IPS DF 6.9 (cell line): ENCODE measurements at regions not wholly inside any gene's neighbourhood (a gene's known extent, or its start where the extent isn't known, plus 50 kb on each side); places are given as distances from the start of the nearest gene placed in this dataset.

ENCODE experiments used
- DNase-seq: peaks from one replicate; pipeline ENCODE4 v3.0.0-alpha.2; 2013; ENCODE audit warnings: low read depth, low spot score
- H3K27ac ChIP-seq: one replicate; pipeline ENCODE4 v1.5.1; 2013; ENCODE audit warnings: low read length, control low read depth
- H3K27me3 ChIP-seq: 2 replicates; pipeline ENCODE4 v1.6.1; 2013; ENCODE audit warnings: mild to moderate bottlenecking, low read length; ENCODE audit not compliant: control insufficient read depth, insufficient read depth
- H3K36me3 ChIP-seq: 2 replicates; pipeline ENCODE4 v1.6.1; 2013; ENCODE audit warnings: low read length; ENCODE audit not compliant: control insufficient read depth, insufficient read depth
- H3K4me1 ChIP-seq: 2 replicates; pipeline ENCODE4 v1.6.1; 2013; ENCODE audit warnings: low read length; ENCODE audit not compliant: control insufficient read depth, insufficient read depth
- H3K4me3 ChIP-seq: 2 replicates; pipeline ENCODE4 v1.5.1; 2013; ENCODE audit warnings: mild to moderate bottlenecking, low read length
- H3K9me3 ChIP-seq: 2 replicates; pipeline ENCODE4 v1.6.1; 2013; ENCODE audit warnings: low read length, inconsistent platforms; ENCODE audit not compliant: control insufficient read depth, insufficient read depth
- WGBS: extraction: QIAGEN DNeasy Blood & Tissue Kit; methylation state at CpG from one replicate; pipeline ENCODE4 v1.1.7; 2013; ENCODE audit warnings: mixed read lengths, missing lambda C conversion rate; ENCODE audit not compliant: insufficient read length, insufficient coverage; 5-methylcytosine and 5-hydroxymethylcytosine counted together

- Histone ChIP-seq H3K4me1 (no peaks in the 10 kb centered on the region; the same call in 1 of the 2 replicates), H3K4me3 (no peak overlapping the region), H3K27me3 (no peaks in the 10 kb centered on the region), H3K27ac (no peak overlapping the region), H3K9me3 (no peaks in the 10 kb centered on the region), H3K36me3 (no peaks in the 10 kb centered on the region)
- no peak for DNase-seq
Measured at GRCh38 chr11:38160433-38160832, 1562.4 kb upstream of the RAG2 start.

- no peak overlapping the region for H3K4me3 ChIP-seq
- H3K9me3 ChIP-seq: no peaks in the 10 kb centered on the region
- no peaks in the 10 kb centered on the region for H3K27me3 ChIP-seq
- H3K27ac ChIP-seq: no peak overlapping the region
- no peaks in the 10 kb centered on the region; the same call in 1 of the 2 replicates for H3K4me1 ChIP-seq
- H3K36me3 ChIP-seq: no peaks in the 10 kb centered on the region
- no peak for DNase-seq
- WGBS: no CpG with 5 or more reads among the region's 2 CpGs
Measured at GRCh38 chr11:38159038-38159437, 1561.0 kb upstream of the RAG2 start.

GRCh38 chr11:38156495-38157146 lies 1558.6 kb upstream of the RAG2 start:
- no CpG with 5 or more reads among the region's 5 CpGs for WGBS

GRCh38 chr11:38155856-38156255 lies 1557.8 kb upstream of the RAG2 start:
- WGBS: no CpG with 5 or more reads among the region's 1 CpG
- Histone ChIP-seq H3K4me1 (peaks cover 1% of the 10 kb centered on the region), H3K36me3 (no peaks in the 10 kb centered on the region), H3K9me3 (no peaks in the 10 kb centered on the region), H3K27me3 (no peaks in the 10 kb centered on the region), H3K4me3 (no peak overlapping the region), H3K27ac (no peak overlapping the region)
- no peak for DNase-seq

More at GRCh38 chr11:38156495-38157146, 1558.6 kb upstream of the RAG2 start:
- peaks cover 1% of the 10 kb centered on the region for H3K4me1 ChIP-seq
- H3K9me3 ChIP-seq: no peaks in the 10 kb centered on the region
- no peak overlapping the region for H3K27ac ChIP-seq
- no peaks in the 10 kb centered on the region for H3K36me3 ChIP-seq
- no peak overlapping the region for H3K4me3 ChIP-seq
- H3K27me3 ChIP-seq: no peaks in the 10 kb centered on the region
- DNase-seq: no peak

- H3K9me3 ChIP-seq: no peaks in the 10 kb centered on the region
- no peak overlapping the region for H3K4me3 ChIP-seq
- H3K27ac ChIP-seq: no peak overlapping the region
- DNase-seq: no peak
- no peaks in the 10 kb centered on the region for H3K27me3 ChIP-seq
- no peaks in the 10 kb centered on the region for H3K36me3 ChIP-seq
- WGBS: no CpG with 5 or more reads among the region's 1 CpG
- H3K4me1 ChIP-seq: peaks cover 1% of the 10 kb centered on the region
Measured at GRCh38 chr11:38153985-38154384, 1555.9 kb upstream of the RAG2 start.

- DNase-seq: no peak
- no peaks in the 10 kb centered on the region for H3K9me3 ChIP-seq
- H3K36me3 ChIP-seq: no peaks in the 10 kb centered on the region
- H3K27ac ChIP-seq: no peak overlapping the region
- H3K27me3 ChIP-seq: no peaks in the 10 kb centered on the region
- no peaks in the 10 kb centered on the region for H3K4me1 ChIP-seq
- no CpG with 5 or more reads among the region's 3 CpGs for WGBS
- no peak overlapping the region for H3K4me3 ChIP-seq
Measured at GRCh38 chr11:38143852-38144251, 1545.8 kb upstream of the RAG2 start.

- no peak for DNase-seq
- no peak overlapping the region for H3K27ac ChIP-seq
- no CpG with 5 or more reads among the region's 2 CpGs for WGBS
- peaks cover 3% of the 10 kb centered on the region; the same call in 1 of the 2 replicates for H3K4me1 ChIP-seq
- no peaks in the 10 kb centered on the region for H3K27me3 ChIP-seq
- H3K36me3 ChIP-seq: no peaks in the 10 kb centered on the region
- no peak overlapping the region for H3K4me3 ChIP-seq
- H3K9me3 ChIP-seq: no peaks in the 10 kb centered on the region
Measured at GRCh38 chr11:38138972-38139371, 1540.9 kb upstream of the RAG2 start.

- no CpG with 5 or more reads among the region's 6 CpGs for WGBS
- no peak for DNase-seq
- H3K9me3 ChIP-seq: no peaks in the 10 kb centered on the region
- H3K27ac ChIP-seq: no peak overlapping the region
- no peaks in the 10 kb centered on the region for H3K36me3 ChIP-seq
- H3K27me3 ChIP-seq: no peaks in the 10 kb centered on the region
- peaks cover 3% of the 10 kb centered on the region; the same call in 1 of the 2 replicates for H3K4me1 ChIP-seq
- no peak overlapping the region for H3K4me3 ChIP-seq
Measured at GRCh38 chr11:38136887-38137286, 1538.9 kb upstream of the RAG2 start.

- WGBS: no CpG with 5 or more reads among the region's 1 CpG
- Histone ChIP-seq H3K27ac (no peak overlapping the region), H3K4me3 (no peak overlapping the region), H3K36me3 (no peaks in the 10 kb centered on the region), H3K4me1 (no peaks in the 10 kb centered on the region; the same call in 1 of the 2 replicates), H3K9me3 (no peaks in the 10 kb centered on the region), H3K27me3 (no peaks in the 10 kb centered on the region)
- DNase-seq: no peak
Measured at GRCh38 chr11:38131535-38131934, 1533.5 kb upstream of the RAG2 start.

GRCh38 chr11:38130976-38131375 lies 1532.9 kb upstream of the RAG2 start:
- no peak overlapping the region for H3K27ac ChIP-seq
- no peaks in the 10 kb centered on the region for H3K9me3 ChIP-seq
- H3K36me3 ChIP-seq: no peaks in the 10 kb centered on the region
- H3K27me3 ChIP-seq: no peaks in the 10 kb centered on the region
- H3K4me3 ChIP-seq: no peak overlapping the region
- no peak for DNase-seq
- H3K4me1 ChIP-seq: no peaks in the 10 kb centered on the region
- no CpG with 5 or more reads among the region's 3 CpGs for WGBS

- no peak for DNase-seq
- no peaks in the 10 kb centered on the region for H3K27me3 ChIP-seq
- no peaks in the 10 kb centered on the region for H3K4me1 ChIP-seq
- no peak overlapping the region for H3K27ac ChIP-seq
- no peaks in the 10 kb centered on the region for H3K9me3 ChIP-seq
- H3K36me3 ChIP-seq: no peaks in the 10 kb centered on the region
- H3K4me3 ChIP-seq: no peak overlapping the region
Measured at GRCh38 chr11:38130514-38130913, 1532.5 kb upstream of the RAG2 start.
